HG02938 (cell line): ENCODE measurements at regions not wholly inside any gene's neighbourhood (a gene's known extent, or its start where the extent isn't known, plus 50 kb on each side); places are given as distances from the start of the nearest gene placed in this dataset.

Experiments used
- ATAC-seq: cut with Tn5 transposase; IDR thresholded peaks from one replicate; pipeline ENCODE4 v1.9.1; 2021; ENCODE audit warnings: mild to moderate bottlenecking, moderate library complexity; ENCODE audit not compliant: unreplicated experiment

- no peak for ATAC-seq
Observed at GRCh38 chr1:116231752-116232151, 120.6 kb downstream of the MAB21L3 start.

GRCh38 chr1:116232989-116233514, 121.9 kb downstream of the MAB21L3 start:
- no peak for ATAC-seq

- ATAC-seq, result no peak
Observed at GRCh38 chr1:116234429-116234828, 123.2 kb downstream of the MAB21L3 start.

GRCh38 chr1:116239916-116240315, 128.7 kb downstream of the MAB21L3 start:
- no peak for ATAC-seq

- no peak for ATAC-seq
Observed at GRCh38 chr1:116242741-116243140, 130.3 kb upstream of the ATP1A1 start.

GRCh38 chr1:116243333-116244054, 129.6 kb upstream of the ATP1A1 start:
- ATAC-seq, result no peak

- no peak for ATAC-seq
Observed at GRCh38 chr1:116246174-116246573, 126.9 kb upstream of the ATP1A1 start.

- ATAC-seq, result no peak
Observed at GRCh38 chr1:116252271-116252670, 120.8 kb upstream of the ATP1A1 start.

- no peak for ATAC-seq
Observed at GRCh38 chr1:116252785-116253184, 120.3 kb upstream of the ATP1A1 start.

- ATAC-seq, result no peak
Observed at GRCh38 chr1:116253566-116254382, 119.3 kb upstream of the ATP1A1 start.

GRCh38 chr1:116254776-116255175, 118.3 kb upstream of the ATP1A1 start:
- no peak for ATAC-seq

GRCh38 chr1:116255486-116256285, 117.4 kb upstream of the ATP1A1 start:
- ATAC-seq, result no peak

GRCh38 chr1:116256286-116256649, 116.8 kb upstream of the ATP1A1 start:
- no peak for ATAC-seq

- ATAC-seq, result no peak
Observed at GRCh38 chr1:116256875-116257274, 116.2 kb upstream of the ATP1A1 start.

- peak; percentile 52 for ATAC-seq
Observed at GRCh38 chr1:116257341-116257767, 115.7 kb upstream of the ATP1A1 start.

GRCh38 chr1:116257836-116258235, 115.2 kb upstream of the ATP1A1 start:
- ATAC-seq, result no peak

GRCh38 chr1:116258668-116259419, 114.2 kb upstream of the ATP1A1 start:
- ATAC-seq, result no peak

- peak; percentile 67 for ATAC-seq
Observed at GRCh38 chr1:116259663-116260062, 113.4 kb upstream of the ATP1A1 start.

- ATAC-seq, result no peak
Observed at GRCh38 chr1:116260115-116260514, 112.9 kb upstream of the ATP1A1 start.

- ATAC-seq, result no peak
Observed at GRCh38 chr1:116260621-116261020, 112.4 kb upstream of the ATP1A1 start.
